ENCODE measurements at regions not wholly inside any gene's neighbourhood (a gene's known extent, or its start where the extent isn't known, plus 50 kb on each side); places are given as distances from the start of the nearest gene placed in this dataset.
A peak's percentile ranks its signal among the peaks of the same experiment; 100 is the strongest.

DNA sequence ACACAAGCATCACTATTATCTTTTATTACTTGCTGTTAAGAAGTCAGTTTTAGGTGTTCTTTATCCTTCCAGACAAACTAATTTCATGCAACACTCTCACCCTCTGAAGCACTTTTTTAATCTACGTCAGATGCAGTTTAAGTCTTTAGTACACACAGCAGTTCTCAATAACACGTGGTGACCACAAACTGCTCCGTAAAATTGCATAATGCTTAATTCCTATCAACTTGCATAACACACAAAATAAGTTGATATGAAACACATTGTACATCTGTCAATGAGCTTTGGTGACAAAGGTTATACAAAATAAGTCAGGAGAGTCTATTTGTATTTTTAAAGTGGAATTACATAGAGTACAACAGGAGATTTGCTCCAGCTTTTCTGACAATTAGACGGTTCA, 140.9 kb upstream of the ETS2 start:
- Histone ChIP-seq H3K9me2 (ENCODE audit: insufficient read depth) (no peaks in the 10 kb centered on the region), H3K9me3 (ENCODE audit: low read depth) (no peaks in the 10 kb centered on the region), H3K9ac (no peak overlapping the region), H4K20me1 (ENCODE audit: insufficient read depth) (no peaks in the 10 kb centered on the region), H3K79me2 (ENCODE audit: insufficient read depth) (no peaks in the 10 kb centered on the region), H3K27me3 (replicated peaks; ENCODE audit: insufficient read depth) (peaks cover 62% of the 10 kb centered on the region), H3K4me1 (ENCODE audit: insufficient read depth) (peaks cover 4% of the 10 kb centered on the region; the same call in 1 of the 2 replicates), H3F3A (ENCODE audit: insufficient read depth) (peaks cover 9% of the 10 kb centered on the region; the same call in 1 of the 2 replicates), H3K4me3 (no peak overlapping the region), H3K36me3 (ENCODE audit: low read depth) (no peaks in the 10 kb centered on the region), H2AFZ (no peak overlapping the region), H3K4me2 (ENCODE audit: unreplicated experiment) (no peak overlapping the region), H3K27ac (no peak overlapping the region)
- WGBS, 2 experiments (ENCODE audit: low coverage in 1 of 2, low lambda C conversion rate in 2 of 2, missing lambda C conversion rate in 2 of 2): 38 to 39% methylated on average over 4 of the region's 4 CpGs
- peak; percentile 44 for DNase-seq
- TF ChIP-seq EZH2 (IDR thresholded peaks at IDR 0.05; ENCODE audit: insufficient read depth, poor library complexity, severe bottlenecking): no peak
- TF ChIP-seq EZH2phosphoT487 (IDR thresholded peaks at IDR 0.05; ENCODE audit: insufficient read depth, low read depth): no peak
- in situ Hi-C loops (cut with MboI): no loop called here

DNA sequence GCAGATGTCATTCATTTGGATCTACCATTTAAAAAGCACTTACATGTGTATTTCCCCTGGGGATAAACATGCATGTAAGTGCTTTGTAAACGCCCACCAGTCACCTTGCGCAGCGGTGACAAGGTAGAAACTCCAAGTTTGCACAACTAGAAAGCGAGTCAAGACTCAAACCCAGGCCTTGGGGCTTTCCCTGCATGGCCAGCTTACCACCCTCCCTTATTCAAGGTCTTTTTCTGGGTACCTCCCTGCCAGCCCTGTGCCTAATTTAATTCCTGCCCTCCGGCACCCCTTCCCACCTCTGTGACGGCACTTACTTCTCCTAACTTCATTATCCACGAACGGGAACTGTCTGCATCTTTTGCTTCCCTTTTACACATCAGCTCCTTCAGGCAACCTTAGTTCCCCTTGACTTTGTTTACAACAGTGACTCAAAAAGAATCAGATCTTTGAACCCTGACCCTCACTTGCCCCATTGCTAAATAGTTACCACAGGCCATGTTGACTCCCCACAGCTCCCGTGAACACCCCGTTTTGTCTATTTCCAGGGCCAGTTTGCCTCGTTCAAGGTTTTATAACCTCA, 138.3 kb upstream of the ETS2 start:
- Histone ChIP-seq H3K4me3 (no peak overlapping the region), H3K4me2 (ENCODE audit: unreplicated experiment) (no peak overlapping the region), H3K9me2 (ENCODE audit: insufficient read depth) (no peaks in the 10 kb centered on the region), H3K27me3 (replicated peaks; ENCODE audit: insufficient read depth) (peaks cover 64% of the 10 kb centered on the region), H3K27ac (no peak overlapping the region), H3K79me2 (ENCODE audit: insufficient read depth) (no peaks in the 10 kb centered on the region), H2AFZ (no peak overlapping the region), H3F3A (ENCODE audit: insufficient read depth) (0 out of 2 replicates have a peak, but pooled peaks cover 3% of the 10 kb centered on the region), H3K4me1 (ENCODE audit: insufficient read depth) (no peaks in the 10 kb centered on the region), H4K20me1 (ENCODE audit: insufficient read depth) (no peaks in the 10 kb centered on the region), H3K9me3 (ENCODE audit: low read depth) (no peaks in the 10 kb centered on the region), H3K36me3 (ENCODE audit: low read depth) (no peaks in the 10 kb centered on the region), H3K9ac (no peak overlapping the region)
- no peak for TF ChIP-seq EZH2phosphoT487 (IDR thresholded peaks at IDR 0.05; ENCODE audit: insufficient read depth, low read depth)
- TF ChIP-seq EZH2 (IDR thresholded peaks at IDR 0.05; ENCODE audit: insufficient read depth, poor library complexity, severe bottlenecking): no peak
- in situ Hi-C loops (cut with MboI): no loop called here
- WGBS, 2 experiments (ENCODE audit: low coverage in 1 of 2, low lambda C conversion rate in 2 of 2, missing lambda C conversion rate in 2 of 2): 91 to 94% methylated on average over 11 of the region's 11 CpGs
- DNase-seq: no peak

DNA sequence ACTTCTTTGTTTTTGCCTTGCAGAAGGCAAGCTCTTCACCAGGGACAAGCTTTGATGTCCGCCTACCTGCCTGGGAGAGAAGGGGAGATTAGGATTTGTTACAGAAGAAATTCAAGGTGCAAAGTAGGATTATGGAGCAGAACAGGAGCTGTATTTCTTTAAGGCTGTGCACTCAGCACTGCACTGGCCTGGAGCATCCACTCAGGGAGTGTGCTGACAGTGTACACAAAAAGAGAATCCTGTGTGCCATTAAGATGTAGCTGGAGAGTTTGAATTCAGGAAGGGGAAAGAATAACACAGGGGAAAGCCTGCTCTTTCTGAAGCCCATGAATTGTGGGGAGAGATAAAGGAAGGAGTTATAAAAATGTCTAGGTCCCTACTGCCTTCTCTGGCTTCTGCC, 137.7 kb upstream of the ETS2 start:
- Histone ChIP-seq H3K4me2 (ENCODE audit: unreplicated experiment) (no peak overlapping the region), H3K9me2 (ENCODE audit: insufficient read depth) (no peaks in the 10 kb centered on the region), H3K79me2 (ENCODE audit: insufficient read depth) (no peaks in the 10 kb centered on the region), H4K20me1 (ENCODE audit: insufficient read depth) (no peaks in the 10 kb centered on the region), H3K27ac (no peak overlapping the region), H3K27me3 (replicated peaks; ENCODE audit: insufficient read depth) (peaks cover 59% of the 10 kb centered on the region), H2AFZ (no peak overlapping the region), H3K4me3 (no peak overlapping the region), H3F3A (ENCODE audit: insufficient read depth) (0 out of 2 replicates have a peak, but pooled peaks cover 3% of the 10 kb centered on the region), H3K9ac (no peak overlapping the region), H3K9me3 (ENCODE audit: low read depth) (no peaks in the 10 kb centered on the region), H3K4me1 (ENCODE audit: insufficient read depth) (no peaks in the 10 kb centered on the region), H3K36me3 (ENCODE audit: low read depth) (no peaks in the 10 kb centered on the region)
- 87 to 94% methylated on average over 1 of the region's 1 CpG for WGBS, 2 experiments (ENCODE audit: low coverage in 1 of 2, low lambda C conversion rate in 2 of 2, missing lambda C conversion rate in 2 of 2)
- in situ Hi-C loops (cut with MboI): no loop called here
- no peak for DNase-seq
- TF ChIP-seq EZH2 (IDR thresholded peaks at IDR 0.05; ENCODE audit: insufficient read depth, poor library complexity, severe bottlenecking): no peak
- no peak for TF ChIP-seq EZH2phosphoT487 (IDR thresholded peaks at IDR 0.05; ENCODE audit: insufficient read depth, low read depth)

DNA sequence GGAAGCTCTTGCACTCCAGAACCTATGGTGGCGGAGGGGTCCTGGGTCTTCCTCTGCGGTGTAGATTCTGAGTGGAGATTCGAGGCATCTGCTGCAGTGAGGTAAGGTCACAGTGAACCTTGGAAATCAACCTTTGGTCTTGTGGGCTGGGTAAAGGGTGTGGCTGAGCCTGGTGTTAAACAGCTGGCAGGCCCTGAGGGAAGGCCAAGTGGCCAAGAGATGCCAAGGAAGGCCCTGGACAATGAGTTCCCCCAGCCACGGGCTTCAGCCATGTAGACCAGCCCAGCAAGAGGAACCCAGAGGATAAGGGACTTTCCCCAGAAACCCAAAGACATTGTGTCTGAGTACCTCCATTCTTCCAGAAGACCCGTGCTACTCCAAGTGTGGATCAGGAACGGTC, 137.2 kb upstream of the ETS2 start:
- no peaks in the 10 kb centered on the region for H3K4me1 ChIP-seq (ENCODE audit: insufficient read depth)
- no peaks in the 10 kb centered on the region for H3K79me2 ChIP-seq (ENCODE audit: insufficient read depth)
- peaks cover 55% of the 10 kb centered on the region for H3K27me3 ChIP-seq (replicated peaks; ENCODE audit: insufficient read depth)
- 0 out of 2 replicates have a peak, but pooled peaks cover 3% of the 10 kb centered on the region for H3F3A ChIP-seq (ENCODE audit: insufficient read depth)
- no peak overlapping the region for H3K4me2 ChIP-seq (ENCODE audit: unreplicated experiment)
- 74 to 79% methylated on average over 6 of the region's 6 CpGs for WGBS, 2 experiments (ENCODE audit: low coverage in 1 of 2, low lambda C conversion rate in 2 of 2, missing lambda C conversion rate in 2 of 2)
- H3K36me3 ChIP-seq (ENCODE audit: low read depth): no peaks in the 10 kb centered on the region
- in situ Hi-C loops (cut with MboI): no loop called here
- H3K27ac ChIP-seq: no peak overlapping the region
- no peaks in the 10 kb centered on the region for H3K9me2 ChIP-seq (ENCODE audit: insufficient read depth)
- no peak overlapping the region for H3K9ac ChIP-seq
- no peak overlapping the region for H3K4me3 ChIP-seq
- no peak overlapping the region for H2AFZ ChIP-seq
- TF ChIP-seq EZH2phosphoT487 (IDR thresholded peaks at IDR 0.05; ENCODE audit: insufficient read depth, low read depth): no peak
- no peak for TF ChIP-seq EZH2 (IDR thresholded peaks at IDR 0.05; ENCODE audit: insufficient read depth, poor library complexity, severe bottlenecking)
- H3K9me3 ChIP-seq (ENCODE audit: low read depth): no peaks in the 10 kb centered on the region
- DNase-seq: no peak
- no peaks in the 10 kb centered on the region for H4K20me1 ChIP-seq (ENCODE audit: insufficient read depth)

All from GM23248 (cell line).